ENCODE measurements at regions not wholly inside any gene's neighbourhood (a gene's known extent, or its start where the extent isn't known, plus 50 kb on each side); places are given as distances from the start of the nearest gene placed in this dataset.

- H3K4me1 ChIP-seq: peaks cover 0 to 20% (median 7%) of the 10 kb centered on the region in 10 experiments; a peak in 13 of 20 replicates
- TF ChIP-seq Cebpa-rat (IDR thresholded peaks at IDR 0.05): no peak
- no peak overlapping the region for H3K27ac ChIP-seq
Measured at GRCh38 chr20:22412977-22413868, 171.1 kb downstream of the FOXA2 start.

GRCh38 chr20:22411627-22412450 lies 172.5 kb downstream of the FOXA2 start:
- Histone ChIP-seq H3K4me2 (peak overlapping the region in 6 of 11 experiments; percentile 5 to 77 (median 46); a peak in 10 of 22 replicates), H3K4me3 (no peak overlapping the region), H4K20me1 (no peaks in the 10 kb centered on the region), H3K9ac (no peak overlapping the region), H3K36me3 (no peaks in the 10 kb centered on the region), H3K9me3 (replicated peaks in 1 of 11) (no peaks in the 10 kb centered on the region), H3K27me3 (no peaks in the 10 kb centered on the region), H3K27ac (peak overlapping the region in 2 of 11 experiments; percentile 4 to 26; a peak in 2 of 22 replicates), H3K4me1 (peaks cover 0 to 20% (median 7%) of the 10 kb centered on the region in 10 experiments; a peak in 13 of 20 replicates)
- TF ChIP-seq Cebpa-rat (IDR thresholded peaks at IDR 0.05): no peak

More at GRCh38 chr20:22412977-22413868, 171.1 kb downstream of the FOXA2 start:
- H3K9ac ChIP-seq: no peak overlapping the region
- no peak overlapping the region for H3K4me2 ChIP-seq
- H3K4me3 ChIP-seq: no peak overlapping the region
- no peaks in the 10 kb centered on the region for H3K36me3 ChIP-seq
- H3K27me3 ChIP-seq: no peaks in the 10 kb centered on the region
- H3K9me3 ChIP-seq (replicated peaks in 1 of 11): no peaks in the 10 kb centered on the region
- H4K20me1 ChIP-seq: no peaks in the 10 kb centered on the region

- no peaks in the 10 kb centered on the region for H3K36me3 ChIP-seq
- H3K9me3 ChIP-seq (replicated peaks in 1 of 11): no peaks in the 10 kb centered on the region
- H3K27me3 ChIP-seq: no peaks in the 10 kb centered on the region
- no peak overlapping the region for H3K4me3 ChIP-seq
- peaks cover 0 to 20% (median 7%) of the 10 kb centered on the region in 10 experiments; a peak in 13 of 20 replicates for H3K4me1 ChIP-seq
- peak overlapping the region in 6 of 11 experiments; percentile 5 to 77 (median 46); a peak in 8 of 22 replicates for H3K4me2 ChIP-seq
- H3K27ac ChIP-seq: peak overlapping the region in 1 of 11 experiments; percentile 26; a peak in 1 of 22 replicates
- no peak for TF ChIP-seq Cebpa-rat (IDR thresholded peaks at IDR 0.05)
- no peak overlapping the region for H3K9ac ChIP-seq
- H4K20me1 ChIP-seq: no peaks in the 10 kb centered on the region
Measured at GRCh38 chr20:22411286-22411626, 173.1 kb downstream of the FOXA2 start.

- Histone ChIP-seq H3K36me3 (no peaks in the 10 kb centered on the region), H4K20me1 (no peaks in the 10 kb centered on the region), H3K9ac (no peak overlapping the region), H3K4me1 (peaks cover 0 to 20% (median 7%) of the 10 kb centered on the region in 10 experiments; a peak in 13 of 20 replicates), H3K9me3 (replicated peaks in 1 of 11) (no peaks in the 10 kb centered on the region), H3K27me3 (no peaks in the 10 kb centered on the region), H3K4me3 (no peak overlapping the region), H3K4me2 (no peak overlapping the region), H3K27ac (no peak overlapping the region)
- no peak for TF ChIP-seq Cebpa-rat (IDR thresholded peaks at IDR 0.05)
Measured at GRCh38 chr20:22410556-22411130, 173.7 kb downstream of the FOXA2 start.

- H3K27me3 ChIP-seq: no peaks in the 10 kb centered on the region
- no peak for TF ChIP-seq Cebpa-rat (IDR thresholded peaks at IDR 0.05)
- H3K9ac ChIP-seq: no peak overlapping the region
- no peaks in the 10 kb centered on the region for H3K9me3 ChIP-seq (replicated peaks in 1 of 11)
- H3K36me3 ChIP-seq: no peaks in the 10 kb centered on the region
- no peak overlapping the region for H3K4me2 ChIP-seq
- H3K27ac ChIP-seq: no peak overlapping the region
- peaks cover 1 to 20% (median 8%) of the 10 kb centered on the region in 10 experiments; a peak in 17 of 20 replicates for H3K4me1 ChIP-seq
- H4K20me1 ChIP-seq: no peaks in the 10 kb centered on the region
- no peak overlapping the region for H3K4me3 ChIP-seq
Measured at GRCh38 chr20:22408521-22409402, 175.6 kb downstream of the FOXA2 start.

GRCh38 chr20:22407237-22408193 lies 176.9 kb downstream of the FOXA2 start:
- TF ChIP-seq Cebpa-rat (IDR thresholded peaks at IDR 0.05): no peak
- no peaks in the 10 kb centered on the region for H4K20me1 ChIP-seq
- H3K4me2 ChIP-seq: no peak overlapping the region
- H3K9ac ChIP-seq: no peak overlapping the region
- no peak overlapping the region for H3K27ac ChIP-seq
- H3K36me3 ChIP-seq: no peaks in the 10 kb centered on the region
- H3K27me3 ChIP-seq: no peaks in the 10 kb centered on the region; a peak in 1 of 22 replicates
- peaks cover 8 to 20% (median 14%) of the 10 kb centered on the region in 10 experiments; a peak in 17 of 20 replicates for H3K4me1 ChIP-seq
- no peak overlapping the region for H3K4me3 ChIP-seq
- H3K9me3 ChIP-seq (replicated peaks in 1 of 11): no peaks in the 10 kb centered on the region

DNA sequence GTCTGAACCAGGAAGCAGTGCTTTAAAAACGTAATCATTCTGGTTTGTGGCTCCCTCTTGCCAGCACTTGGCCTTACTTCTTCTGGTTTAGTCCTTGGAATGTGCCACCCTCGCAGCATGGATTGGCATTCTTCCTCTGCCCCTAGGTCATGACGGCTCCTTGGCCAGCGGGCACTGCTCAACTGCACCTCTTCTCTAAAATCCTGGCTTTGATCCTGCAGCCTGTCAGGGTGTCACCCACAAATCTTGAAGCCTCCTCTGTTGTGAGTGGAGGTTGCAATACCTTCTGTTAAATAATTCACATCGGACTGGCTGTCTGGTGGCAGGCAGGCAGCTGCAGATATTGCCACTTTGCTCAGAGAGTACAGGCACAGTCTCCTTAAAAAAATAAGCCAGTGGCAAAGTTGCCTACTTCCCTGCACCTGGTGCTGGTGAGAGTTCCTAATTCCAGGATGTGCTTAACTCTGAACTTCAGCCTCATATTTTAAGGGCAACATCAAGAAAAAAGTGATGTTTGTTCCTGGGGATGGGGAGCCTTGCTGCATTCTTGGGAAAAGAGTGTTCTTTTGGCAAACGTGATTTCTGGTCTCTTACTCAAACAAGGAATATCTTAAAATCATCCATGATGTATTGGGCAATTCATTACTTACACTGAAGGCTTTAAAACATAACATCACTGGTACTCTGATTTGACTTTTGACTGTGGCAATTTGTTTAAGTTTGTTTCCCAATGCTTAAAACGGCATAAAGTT lies 179.8 kb downstream of the FOXA2 start:
- Histone ChIP-seq H3K4me2 (0 out of 22 replicates have a peak overlapping the region, but pooled peaks of 1 of the 11 experiments have one; percentile 32), H3K9ac (no peak overlapping the region), H3K27ac (no peak overlapping the region), H4K20me1 (no peaks in the 10 kb centered on the region), H3K4me1 (peaks cover 0 to 18% (median 11%) of the 10 kb centered on the region in 10 experiments; a peak in 8 of 20 replicates), H3K4me3 (no peak overlapping the region), H3K27me3 (no peaks in the 10 kb centered on the region; a peak in 1 of 22 replicates), H3K9me3 (replicated peaks in 1 of 11) (no peaks in the 10 kb centered on the region), H3K36me3 (no peaks in the 10 kb centered on the region)
- no peak for TF ChIP-seq Cebpa-rat (IDR thresholded peaks at IDR 0.05)

Measured in BLaER1 treated with 17β-estradiol and CSF1 and Interleukin-3, amounts not matched to agents 10 nM and 100 nM (cell line).